ENCODE measurements at regions not wholly inside any gene's neighbourhood (a gene's known extent, or its start where the extent isn't known, plus 50 kb on each side); places are given as distances from the start of the nearest gene placed in this dataset.

- TF ChIP-seq CTCF (IDR thresholded peaks at IDR 0.05 in 8 of 11, conservative IDR thresholded peaks at IDR 0.05 in 3 of 11) = no peak
- no peak for TF ChIP-seq POLR2A (IDR thresholded peaks at IDR 0.05)
- no peak for TF ChIP-seq POLR2AphosphoS5 (IDR thresholded peaks at IDR 0.05)
Observed at GRCh38 chr3:35970793-35971192, 331.5 kb downstream of the ARPP21 start.
